Osteocyte (in vitro differentiated cells): ENCODE measurements at regions not wholly inside any gene's neighbourhood (a gene's known extent, or its start where the extent isn't known, plus 50 kb on each side); places are given as distances from the start of the nearest gene placed in this dataset.
A peak's percentile ranks its signal among the peaks of the same experiment; 100 is the strongest.

ENCODE experiments used
- DNase-seq: peaks from one replicate; pipeline ENCODE4 v3.0.0; 2021; ENCODE audit warnings: mixed read lengths; ENCODE audit not compliant: unreplicated experiment; ENCODE audit errors: extremely low spot score
- H3K27ac Mint-ChIP-seq: one replicate; pipeline ENCODE4 v1.8.0; 2021; ENCODE audit warnings: mild to moderate bottlenecking, mixed read lengths; ENCODE audit not compliant: unreplicated experiment
- H3K27me3 Mint-ChIP-seq: one replicate; pipeline ENCODE4 v1.8.0; 2021; ENCODE audit warnings: mixed read lengths; ENCODE audit not compliant: unreplicated experiment
- H3K36me3 Mint-ChIP-seq: one replicate; pipeline ENCODE4 v1.8.0; 2021; ENCODE audit warnings: mixed read lengths; ENCODE audit not compliant: unreplicated experiment
- H3K4me1 Mint-ChIP-seq: one replicate; pipeline ENCODE4 v1.8.0; 2021; ENCODE audit warnings: mixed read lengths; ENCODE audit not compliant: unreplicated experiment
- H3K4me3 Mint-ChIP-seq: one replicate; pipeline ENCODE4 v1.8.0; 2021; ENCODE audit warnings: mild to moderate bottlenecking, moderate library complexity, mixed read lengths; ENCODE audit not compliant: unreplicated experiment
- H3K9me3 Mint-ChIP-seq: one replicate; pipeline ENCODE4 v1.8.0; 2021; ENCODE audit warnings: mixed read lengths; ENCODE audit not compliant: unreplicated experiment
- CTCF ChIP-seq: fragments of 200-600 bp; sonication (generic); IDR thresholded peaks from 2 replicates; pipeline ENCODE4 v1.5.0; 2021; ENCODE audit warnings: antibody characterized with exemption, mild to moderate bottlenecking, moderate library complexity

DNA sequence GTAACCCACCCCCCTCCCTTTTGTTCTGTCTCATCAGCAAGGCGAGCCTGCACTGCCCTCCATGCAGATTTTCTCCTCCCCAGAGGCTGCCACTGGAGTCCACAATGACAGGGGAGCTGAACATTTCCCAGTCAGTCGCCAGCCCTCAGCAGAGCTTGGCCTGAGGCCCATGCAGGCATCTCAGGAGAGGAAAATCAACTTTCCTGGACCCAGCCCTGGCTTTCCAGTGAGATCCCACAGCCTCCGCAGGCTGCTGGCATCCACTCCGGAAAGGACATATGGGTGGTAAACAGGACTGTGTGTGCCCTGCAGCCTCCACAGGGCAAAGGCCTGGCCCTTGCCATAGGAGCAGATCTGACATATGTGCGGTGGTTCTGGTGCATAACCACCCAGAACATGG is 253.8 kb downstream of the TNS1 start:
- DNase-seq = peak; percentile 73
- Mint-ChIP-seq H3K4me1 (peaks cover 42% of the 10 kb centered on the region), H3K4me3 (no peak overlapping the region), H3K36me3 (peaks cover 5% of the 10 kb centered on the region), H3K27ac (peak overlapping the region; percentile 24), H3K9me3 (no peaks in the 10 kb centered on the region), H3K27me3 (no peaks in the 10 kb centered on the region)
- TF ChIP-seq CTCF = no peak

- no peak overlapping the region for H3K4me3 Mint-ChIP-seq
- no peak overlapping the region for H3K27ac Mint-ChIP-seq
- peak; percentile 60 for DNase-seq
- TF ChIP-seq CTCF = no peak
- no peaks in the 10 kb centered on the region for H3K27me3 Mint-ChIP-seq
- H3K4me1 Mint-ChIP-seq = peaks cover 36% of the 10 kb centered on the region
- no peaks in the 10 kb centered on the region for H3K9me3 Mint-ChIP-seq
- H3K36me3 Mint-ChIP-seq = peaks cover 1% of the 10 kb centered on the region
These were observed 256.0 kb downstream of the TNS1 start for GRCh38 chr2:217746808-217747207.

GRCh38 chr2:217743966-217744761 is 258.6 kb downstream of the TNS1 start:
- no peak for TF ChIP-seq CTCF
- no peak overlapping the region for H3K4me3 Mint-ChIP-seq
- H3K4me1 Mint-ChIP-seq = peaks cover 31% of the 10 kb centered on the region
- no peak overlapping the region for H3K27ac Mint-ChIP-seq
- H3K9me3 Mint-ChIP-seq = no peaks in the 10 kb centered on the region
- DNase-seq = peak; percentile 60
- H3K36me3 Mint-ChIP-seq = peaks cover 2% of the 10 kb centered on the region
- H3K27me3 Mint-ChIP-seq = peaks cover 2% of the 10 kb centered on the region

DNA sequence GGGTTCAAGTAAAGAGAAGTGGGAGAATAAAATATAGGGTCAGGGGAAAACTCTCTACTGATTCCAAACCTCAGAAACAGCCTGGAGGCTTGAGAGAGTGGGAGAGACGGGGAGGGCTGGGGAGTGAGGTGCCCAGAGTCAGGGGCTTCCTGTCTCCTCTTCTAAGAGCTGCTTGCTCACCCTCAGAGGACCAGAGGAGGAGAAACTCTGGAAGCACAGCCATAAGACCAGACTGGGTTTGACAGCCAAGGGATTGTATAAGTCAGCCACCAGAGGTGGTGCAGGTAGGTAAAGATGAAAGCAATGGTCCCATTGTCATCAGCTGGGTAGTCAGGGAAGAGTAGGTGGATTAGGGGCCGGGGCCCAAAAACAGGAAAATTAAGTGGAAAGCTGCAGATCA is 259.4 kb downstream of the TNS1 start:
- DNase-seq = peak; percentile 54
- H3K27ac Mint-ChIP-seq = no peak overlapping the region
- H3K9me3 Mint-ChIP-seq = no peaks in the 10 kb centered on the region
- H3K36me3 Mint-ChIP-seq = peaks cover 3% of the 10 kb centered on the region
- H3K27me3 Mint-ChIP-seq = peaks cover 2% of the 10 kb centered on the region
- H3K4me1 Mint-ChIP-seq = peaks cover 24% of the 10 kb centered on the region
- no peak overlapping the region for H3K4me3 Mint-ChIP-seq
- TF ChIP-seq CTCF = no peak

GRCh38 chr2:217742841-217743240 is 260.0 kb downstream of the TNS1 start:
- Mint-ChIP-seq H3K4me3 (no peak overlapping the region), H3K36me3 (peaks cover 3% of the 10 kb centered on the region), H3K27ac (no peak overlapping the region), H3K27me3 (peaks cover 2% of the 10 kb centered on the region), H3K4me1 (peaks cover 20% of the 10 kb centered on the region), H3K9me3 (no peaks in the 10 kb centered on the region)
- TF ChIP-seq CTCF = no peak
- DNase-seq = peak; percentile 40
